ENCODE measurements at regions not wholly inside any gene's neighbourhood (a gene's known extent, or its start where the extent isn't known, plus 50 kb on each side); places are given as distances from the start of the nearest gene placed in this dataset.

DNA sequence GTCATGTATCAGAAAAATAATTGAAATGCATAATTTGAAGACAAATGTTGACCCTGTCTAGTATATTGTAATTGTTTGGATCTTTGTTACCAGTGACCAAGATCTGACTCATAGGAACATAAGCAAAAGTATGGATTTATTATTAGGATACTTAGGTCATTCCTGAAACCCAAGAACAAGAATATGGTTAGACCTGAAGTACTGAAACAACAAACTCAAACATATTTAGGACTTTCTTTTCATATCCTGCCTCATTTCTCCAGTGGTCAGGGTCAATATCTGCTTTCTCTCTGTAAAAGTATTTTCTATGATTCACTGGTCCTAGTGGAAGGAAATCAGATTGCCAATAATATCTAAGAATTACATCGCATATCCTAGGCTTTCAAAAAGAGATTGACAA is 1937.1 kb upstream of the WWC1 start:
- Mint-ChIP-seq H3K9me3 (ENCODE audit: unreplicated experiment) (peaks cover 7% of the 10 kb centered on the region), H3K27me3 (ENCODE audit: insufficient read depth, unreplicated experiment) (no peaks in the 10 kb centered on the region), H3K27ac (ENCODE audit: low read depth, unreplicated experiment) (no peak overlapping the region), H3K4me3 (ENCODE audit: unreplicated experiment) (no peak overlapping the region), H3K4me1 (ENCODE audit: insufficient read depth, unreplicated experiment) (no peaks in the 10 kb centered on the region), H3K36me3 (ENCODE audit: insufficient read depth, unreplicated experiment) (no peaks in the 10 kb centered on the region)
- ChIA-PET POLR2A (no interaction called here), CTCF (no interaction called here)
- intact Hi-C loops (cut with micrococcal nuclease) = no loop called here
- TF ChIP-seq, protein P1, sequence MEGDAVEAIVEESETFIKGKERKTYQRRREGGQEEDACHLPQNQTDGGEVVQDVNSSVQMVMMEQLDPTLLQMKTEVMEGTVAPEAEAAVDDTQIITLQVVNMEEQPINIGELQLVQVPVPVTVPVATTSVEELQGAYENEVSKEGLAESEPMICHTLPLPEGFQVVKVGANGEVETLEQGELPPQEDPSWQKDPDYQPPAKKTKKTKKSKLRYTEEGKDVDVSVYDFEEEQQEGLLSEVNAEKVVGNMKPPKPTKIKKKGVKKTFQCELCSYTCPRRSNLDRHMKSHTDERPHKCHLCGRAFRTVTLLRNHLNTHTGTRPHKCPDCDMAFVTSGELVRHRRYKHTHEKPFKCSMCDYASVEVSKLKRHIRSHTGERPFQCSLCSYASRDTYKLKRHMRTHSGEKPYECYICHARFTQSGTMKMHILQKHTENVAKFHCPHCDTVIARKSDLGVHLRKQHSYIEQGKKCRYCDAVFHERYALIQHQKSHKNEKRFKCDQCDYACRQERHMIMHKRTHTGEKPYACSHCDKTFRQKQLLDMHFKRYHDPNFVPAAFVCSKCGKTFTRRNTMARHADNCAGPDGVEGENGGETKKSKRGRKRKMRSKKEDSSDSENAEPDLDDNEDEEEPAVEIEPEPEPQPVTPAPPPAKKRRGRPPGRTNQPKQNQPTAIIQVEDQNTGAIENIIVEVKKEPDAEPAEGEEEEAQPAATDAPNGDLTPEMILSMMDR (IDR thresholded peaks at IDR 0.05; ENCODE audit: unreplicated experiment) = no peak
- DNase-seq (ENCODE audit: unreplicated experiment) = no peak
- no TSS peak for BruUV-seq (replicated peaks)

DNA sequence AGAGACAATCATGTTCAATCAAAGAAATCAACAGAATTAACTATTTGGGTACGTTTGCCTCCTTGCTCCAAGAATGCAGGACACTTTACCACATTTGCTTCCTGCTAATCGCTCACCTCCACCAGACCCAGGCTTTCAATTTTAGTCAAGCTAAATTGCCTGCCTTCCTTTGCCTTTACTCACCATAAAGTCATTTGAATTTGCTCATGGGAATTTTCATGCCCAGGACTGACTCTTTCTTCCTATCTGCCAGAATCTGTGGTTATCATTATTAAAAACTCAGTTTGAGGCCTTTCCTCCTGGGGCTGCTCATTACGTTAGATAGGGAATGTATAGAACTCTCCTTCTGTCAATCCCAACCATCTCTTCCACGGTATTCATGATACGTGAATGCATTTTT is 1935.3 kb upstream of the WWC1 start:
- no peak for DNase-seq (ENCODE audit: unreplicated experiment)
- ChIA-PET CTCF (interaction anchor here (0.6 to 1.0 kb wide), 2 partner anchors 15 to 34 kb away, joined by 3 to 4 read pairs; no protein-coding TSS in a partner anchor), POLR2A (no interaction called here)
- TF ChIP-seq, protein P1 (IDR thresholded peaks at IDR 0.05; ENCODE audit: unreplicated experiment) = no peak
- Mint-ChIP-seq H3K27ac (ENCODE audit: low read depth, unreplicated experiment) (no peak overlapping the region), H3K9me3 (ENCODE audit: unreplicated experiment) (peaks cover 7% of the 10 kb centered on the region), H3K4me1 (ENCODE audit: insufficient read depth, unreplicated experiment) (no peaks in the 10 kb centered on the region), H3K4me3 (ENCODE audit: unreplicated experiment) (no peak overlapping the region), H3K27me3 (ENCODE audit: insufficient read depth, unreplicated experiment) (no peaks in the 10 kb centered on the region), H3K36me3 (ENCODE audit: insufficient read depth, unreplicated experiment) (no peaks in the 10 kb centered on the region)
- intact Hi-C loops (cut with micrococcal nuclease) = no loop called here
- no TSS peak for BruUV-seq (replicated peaks)

DNA sequence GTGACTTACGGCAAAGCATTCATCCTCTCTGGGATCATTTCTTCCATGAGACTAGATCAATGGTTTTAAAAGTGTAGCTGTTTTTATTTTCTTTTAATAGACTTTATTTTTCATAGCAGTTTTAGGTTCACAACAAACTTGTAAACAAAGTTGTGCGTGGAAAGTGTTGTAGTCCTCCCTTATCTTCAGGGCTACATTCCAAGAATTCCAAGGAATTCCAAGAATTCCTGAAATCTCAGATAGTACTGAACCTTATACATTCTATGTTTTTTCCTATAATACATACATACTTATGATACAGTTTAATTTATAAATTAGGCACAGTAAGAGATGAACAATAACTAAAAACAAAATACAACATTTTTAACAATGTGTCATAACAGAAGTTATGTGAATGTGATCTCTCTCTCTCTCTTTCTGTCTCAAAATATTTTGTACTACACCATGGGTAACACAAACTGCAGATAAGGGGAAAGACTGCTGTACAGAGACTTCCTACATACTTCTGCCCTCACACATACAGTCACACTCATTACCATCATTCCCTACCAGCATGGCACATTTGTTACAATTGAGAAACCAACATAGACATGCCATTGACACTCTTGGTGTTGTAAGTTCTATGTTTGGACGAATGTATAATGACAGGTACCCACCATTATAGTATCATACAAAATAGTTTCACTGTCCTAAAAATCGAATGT is 1933.2 kb upstream of the WWC1 start:
- intact Hi-C loops (cut with micrococcal nuclease) = no loop called here

DNA sequence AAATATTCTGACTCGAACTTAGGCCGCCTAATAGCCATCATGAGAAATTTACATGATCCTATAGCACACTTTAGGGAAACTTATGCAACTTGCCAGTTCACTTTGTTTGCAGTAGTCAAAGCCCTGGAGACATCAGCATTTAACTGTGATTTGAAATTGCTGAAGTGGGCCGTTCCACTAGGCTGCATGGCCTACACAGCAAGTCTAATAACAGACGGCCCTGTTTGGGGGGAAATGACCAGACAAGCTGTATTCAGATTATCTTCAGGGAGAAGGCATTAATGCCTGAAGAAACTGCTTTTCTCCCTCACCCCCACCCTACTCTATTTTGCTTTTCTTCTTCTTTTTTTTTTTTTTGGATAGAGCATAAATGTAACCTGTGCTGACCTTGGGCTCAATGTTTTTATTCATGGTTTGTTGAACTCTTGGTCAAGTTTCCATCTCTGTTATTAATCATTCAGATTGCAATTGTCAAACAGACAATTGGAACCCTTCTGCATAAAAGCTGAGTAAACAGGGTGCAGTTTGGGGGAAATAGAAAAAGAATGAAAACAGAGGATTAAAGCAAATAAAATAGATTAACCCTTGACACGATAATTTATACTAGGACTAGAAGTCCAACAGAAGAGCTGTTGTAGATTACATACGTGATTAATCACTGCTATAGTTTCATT is 1928.2 kb upstream of the WWC1 start:
- CTCF ChIA-PET = no interaction called here
- BruUV-seq (replicated peaks) = no TSS peak
- Mint-ChIP-seq H3K4me1 (ENCODE audit: insufficient read depth, unreplicated experiment) (no peaks in the 10 kb centered on the region), H3K36me3 (ENCODE audit: insufficient read depth, unreplicated experiment) (no peaks in the 10 kb centered on the region), H3K27ac (ENCODE audit: low read depth, unreplicated experiment) (no peak overlapping the region), H3K9me3 (ENCODE audit: unreplicated experiment) (no peaks in the 10 kb centered on the region), H3K27me3 (ENCODE audit: insufficient read depth, unreplicated experiment) (no peaks in the 10 kb centered on the region), H3K4me3 (ENCODE audit: unreplicated experiment) (no peak overlapping the region)
- DNase-seq (ENCODE audit: unreplicated experiment) = no peak
- TF ChIP-seq, protein P1 (IDR thresholded peaks at IDR 0.05; ENCODE audit: unreplicated experiment) = no peak
- intact Hi-C loops (cut with micrococcal nuclease) = no loop called here
- POLR2A ChIA-PET = no interaction called here

More for the DNA sequence above, 1933.2 kb upstream of the WWC1 start:
- TF ChIP-seq, protein P1 (IDR thresholded peaks at IDR 0.05; ENCODE audit: unreplicated experiment) = no peak
- Mint-ChIP-seq H3K36me3 (ENCODE audit: insufficient read depth, unreplicated experiment) (no peaks in the 10 kb centered on the region), H3K27me3 (ENCODE audit: insufficient read depth, unreplicated experiment) (no peaks in the 10 kb centered on the region), H3K4me1 (ENCODE audit: insufficient read depth, unreplicated experiment) (no peaks in the 10 kb centered on the region), H3K9me3 (ENCODE audit: unreplicated experiment) (peaks cover 7% of the 10 kb centered on the region), H3K27ac (ENCODE audit: low read depth, unreplicated experiment) (no peak overlapping the region), H3K4me3 (ENCODE audit: unreplicated experiment) (no peak overlapping the region)
- no TSS peak for BruUV-seq (replicated peaks)
- CTCF ChIA-PET = no interaction called here
- POLR2A ChIA-PET = no interaction called here
- DNase-seq (ENCODE audit: unreplicated experiment) = no peak

Data from MCF 10A (cell line).